ENCODE measurements at regions not wholly inside any gene's neighbourhood (a gene's known extent, or its start where the extent isn't known, plus 50 kb on each side); places are given as distances from the start of the nearest gene placed in this dataset.

GRCh38 chr18:22545066-22545760 lies 127.5 kb upstream of the CTAGE1 start:
- DNase-seq, result no peak

- DNase-seq, result no peak
Measured at GRCh38 chr18:22546905-22547570, 129.3 kb upstream of the CTAGE1 start.

- peak; percentile 68 for DNase-seq
Measured at GRCh38 chr18:22547807-22548561, 130.3 kb upstream of the CTAGE1 start.

DNA sequence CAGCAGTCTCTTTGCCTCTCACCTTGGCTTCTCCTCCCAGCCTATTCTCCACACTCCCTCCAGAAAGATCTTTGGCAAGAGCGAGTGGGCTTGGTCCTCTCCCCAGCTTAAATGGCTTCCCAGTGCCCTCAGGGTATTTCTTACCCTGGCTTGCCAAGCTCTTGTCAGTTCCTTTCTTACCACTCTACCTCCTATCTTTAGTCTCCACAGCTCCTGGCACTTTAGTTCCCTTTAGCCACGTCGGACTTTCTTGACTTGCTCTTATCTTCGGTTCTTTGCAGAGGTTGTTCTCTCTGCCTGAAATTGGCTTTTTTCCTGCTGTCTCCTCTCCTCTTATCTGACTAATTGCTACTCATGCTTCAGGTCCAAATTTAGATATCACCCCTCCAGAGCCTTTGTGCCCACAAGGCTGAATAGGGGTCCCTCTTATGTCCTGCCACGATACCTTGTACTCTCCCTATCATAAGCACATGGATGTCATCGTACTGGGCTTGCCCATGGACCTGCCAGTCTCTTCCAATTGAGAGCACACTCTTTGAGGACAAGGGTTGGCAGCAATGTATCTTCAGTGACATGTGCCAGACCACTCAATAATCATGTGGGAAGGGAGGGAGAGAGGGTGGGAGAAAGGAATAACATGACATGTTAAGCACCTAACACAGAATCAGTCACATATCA lies 131.7 kb upstream of the CTAGE1 start:
- DNase-seq, result no peak

DNA sequence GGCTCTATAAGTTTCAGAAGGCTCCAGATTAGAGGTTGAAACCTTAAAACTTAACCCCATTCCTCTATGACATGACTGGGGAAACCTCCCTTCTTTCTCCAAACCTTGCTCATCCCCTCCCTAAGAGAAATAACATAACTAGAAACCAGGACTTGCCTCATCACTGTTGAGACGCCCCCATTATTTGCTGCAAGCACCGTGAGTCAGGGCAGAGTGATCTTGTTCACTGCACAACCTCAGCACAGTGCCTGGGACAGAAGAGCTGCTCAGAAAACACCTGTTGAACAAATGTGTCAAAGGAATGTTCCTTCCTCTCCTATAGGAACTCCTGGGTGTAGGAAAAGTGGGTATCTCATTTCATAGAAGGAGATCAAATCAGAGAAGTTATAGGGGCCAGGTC lies 132.7 kb upstream of the CTAGE1 start:
- DNase-seq, result no peak

DNA sequence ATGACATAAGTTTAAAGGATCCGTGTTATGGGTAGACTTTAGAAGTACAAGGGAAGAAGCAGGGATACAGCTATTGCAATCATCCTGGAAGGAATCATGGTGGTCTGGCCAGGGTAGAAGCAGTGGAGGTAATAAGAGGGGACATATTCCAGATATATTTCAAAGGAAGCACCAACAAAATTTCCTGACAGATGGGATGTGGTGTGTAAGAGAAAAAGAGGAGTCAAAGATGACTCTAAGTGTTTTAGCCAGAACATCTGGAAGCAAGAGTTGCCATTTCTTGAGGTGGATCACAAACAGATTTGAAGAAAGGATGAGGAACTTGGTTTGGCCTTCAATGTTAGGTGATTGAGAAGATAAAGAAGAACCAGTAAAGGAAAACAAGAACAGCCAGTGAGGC lies 133.1 kb upstream of the CTAGE1 start:
- no peak for DNase-seq

DNA sequence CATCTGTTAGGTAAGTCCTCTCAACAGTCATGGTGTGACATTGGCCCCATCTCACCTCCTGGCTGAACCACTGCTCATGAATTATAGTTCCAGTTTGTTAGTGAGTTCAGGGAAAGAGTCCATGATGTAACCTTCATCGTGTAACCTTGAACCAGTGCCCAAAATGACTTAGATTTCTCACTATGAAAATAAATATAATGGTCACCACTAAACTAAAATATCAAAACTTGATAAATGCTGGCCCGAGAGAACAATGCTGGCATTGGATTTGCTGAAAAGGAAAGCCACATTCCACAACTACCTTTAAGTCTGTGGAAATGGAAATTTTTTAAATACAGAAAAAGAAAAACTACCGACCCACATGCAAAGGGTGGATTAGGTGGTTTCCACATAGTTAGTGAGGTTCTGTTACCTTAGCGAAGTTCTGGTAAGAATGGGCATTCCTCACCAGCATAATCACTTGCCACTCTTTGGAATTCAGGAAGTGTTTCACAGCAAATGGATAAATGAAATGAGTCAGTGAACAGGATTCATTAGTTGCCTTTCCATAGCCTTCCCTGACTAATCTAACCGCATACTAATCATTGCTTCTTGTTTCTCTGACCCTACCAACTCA lies 133.9 kb upstream of the CTAGE1 start:
- peak; percentile 89 for DNase-seq

GRCh38 chr18:22552254-22552653 lies 134.5 kb upstream of the CTAGE1 start:
- DNase-seq, result no peak

- no peak for DNase-seq
Measured at GRCh38 chr18:22552899-22553460, 135.3 kb upstream of the CTAGE1 start.

- peak; percentile 37 for DNase-seq
Measured at GRCh38 chr18:22556222-22557167, 138.8 kb upstream of the CTAGE1 start.

DNA sequence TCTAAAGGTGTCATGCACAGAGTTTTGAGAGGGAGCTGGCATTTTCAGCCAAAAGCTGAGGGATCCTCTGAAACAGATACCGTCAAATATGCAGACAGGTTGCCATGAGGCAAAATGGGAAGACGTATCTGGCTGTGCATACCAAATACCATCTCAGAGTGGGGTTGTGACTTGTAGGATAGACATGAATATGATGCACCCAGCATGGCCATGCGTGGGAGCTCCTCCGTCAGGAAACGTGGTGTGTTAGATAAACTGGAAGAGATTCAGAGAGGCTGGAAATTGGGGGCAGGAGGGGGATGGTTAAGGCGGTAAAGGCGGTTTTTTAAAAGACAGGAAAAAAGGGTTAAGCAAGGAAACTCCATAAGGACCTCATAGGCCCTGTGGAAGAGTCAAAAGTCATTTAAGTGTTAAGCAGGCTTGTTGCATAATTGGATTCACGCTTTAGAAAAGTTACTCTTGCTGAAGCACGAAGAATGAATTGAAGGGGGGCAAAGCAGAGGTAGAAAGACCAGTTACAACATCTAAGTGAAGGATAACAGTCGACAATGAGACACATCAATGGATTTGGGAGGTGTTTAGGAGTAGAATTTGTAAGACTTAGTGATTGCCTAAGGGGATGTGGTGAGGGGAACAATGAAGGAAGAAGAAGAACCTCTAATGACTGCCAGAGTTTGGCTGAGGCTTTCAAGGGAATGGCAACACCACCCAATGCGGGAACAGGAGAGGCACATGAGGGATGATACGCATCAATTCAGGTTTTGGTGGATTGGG lies 139.6 kb upstream of the CTAGE1 start:
- DNase-seq, result no peak

GRCh38 chr18:22558945-22559385 lies 141.2 kb upstream of the CTAGE1 start:
- peak; percentile 47 for DNase-seq

DNA sequence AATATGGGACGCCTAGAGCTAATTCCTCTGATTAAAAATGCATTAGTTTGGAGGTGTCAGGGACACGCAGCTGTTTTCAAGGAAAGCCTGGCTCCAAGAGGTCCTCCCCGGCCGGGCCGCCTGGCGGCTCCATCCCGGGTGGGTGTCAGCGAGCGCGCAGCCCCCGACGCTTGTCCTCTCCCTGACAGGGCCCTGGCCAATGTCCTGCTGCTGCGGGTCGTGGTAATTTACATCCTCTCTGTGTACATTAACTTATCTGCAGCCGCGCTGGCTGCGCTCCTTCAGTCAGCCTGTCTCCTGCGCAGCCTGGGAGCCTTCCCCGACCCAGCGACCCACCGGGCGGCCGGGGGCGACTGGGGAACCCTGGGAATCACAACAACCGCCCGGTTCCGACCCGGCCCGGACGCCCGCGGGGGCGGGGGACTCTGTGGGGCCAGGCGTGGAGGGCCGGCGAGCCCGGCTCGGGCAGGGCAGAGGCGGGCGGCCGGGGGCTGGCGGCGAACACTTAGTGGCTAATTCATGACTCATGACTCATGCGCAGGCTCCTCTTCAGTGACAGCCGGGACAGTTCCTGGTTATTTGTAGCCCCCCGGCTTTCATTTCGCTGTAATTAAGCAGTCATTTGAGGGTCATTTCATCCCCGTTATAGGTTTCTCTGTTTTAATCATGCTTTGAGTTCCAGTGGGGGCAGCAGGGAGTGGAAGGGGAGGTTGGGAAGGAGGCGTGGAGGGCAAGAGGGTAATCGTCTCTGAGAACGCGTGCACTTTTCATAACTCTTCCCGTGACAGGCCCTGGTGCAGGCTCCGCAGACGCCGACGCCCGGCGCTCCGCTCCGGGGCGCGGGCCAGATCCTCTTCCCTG lies 141.9 kb upstream of the CTAGE1 start:
- peak; percentile 62 for DNase-seq

- no peak for DNase-seq
Measured at GRCh38 chr18:22560275-22560610, 142.5 kb upstream of the CTAGE1 start.

DNA sequence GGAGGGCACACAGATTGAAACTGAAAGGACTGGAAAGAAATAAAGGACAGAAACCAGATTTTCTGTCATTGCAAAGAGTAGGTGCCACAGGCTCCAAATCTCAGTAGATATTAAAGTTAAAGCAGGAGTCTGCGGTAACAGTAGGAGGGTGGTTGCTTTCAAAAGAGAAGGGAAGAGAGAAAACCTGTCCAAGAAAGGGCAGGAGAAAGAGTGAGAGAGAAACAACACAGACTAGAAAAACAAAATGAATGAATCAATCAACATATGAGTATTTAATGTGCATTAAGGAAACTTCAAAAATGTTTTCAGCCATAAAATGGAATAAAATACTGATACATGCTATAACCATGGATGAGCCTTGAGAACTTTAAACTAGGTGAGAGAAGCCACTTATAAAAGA lies 143.1 kb upstream of the CTAGE1 start:
- no peak for DNase-seq

- DNase-seq, result peak; percentile 87
Measured at GRCh38 chr18:22563164-22563583, 145.5 kb upstream of the CTAGE1 start.

GRCh38 chr18:22564036-22564435 lies 146.3 kb upstream of the CTAGE1 start:
- DNase-seq, result peak; percentile 54

DNA sequence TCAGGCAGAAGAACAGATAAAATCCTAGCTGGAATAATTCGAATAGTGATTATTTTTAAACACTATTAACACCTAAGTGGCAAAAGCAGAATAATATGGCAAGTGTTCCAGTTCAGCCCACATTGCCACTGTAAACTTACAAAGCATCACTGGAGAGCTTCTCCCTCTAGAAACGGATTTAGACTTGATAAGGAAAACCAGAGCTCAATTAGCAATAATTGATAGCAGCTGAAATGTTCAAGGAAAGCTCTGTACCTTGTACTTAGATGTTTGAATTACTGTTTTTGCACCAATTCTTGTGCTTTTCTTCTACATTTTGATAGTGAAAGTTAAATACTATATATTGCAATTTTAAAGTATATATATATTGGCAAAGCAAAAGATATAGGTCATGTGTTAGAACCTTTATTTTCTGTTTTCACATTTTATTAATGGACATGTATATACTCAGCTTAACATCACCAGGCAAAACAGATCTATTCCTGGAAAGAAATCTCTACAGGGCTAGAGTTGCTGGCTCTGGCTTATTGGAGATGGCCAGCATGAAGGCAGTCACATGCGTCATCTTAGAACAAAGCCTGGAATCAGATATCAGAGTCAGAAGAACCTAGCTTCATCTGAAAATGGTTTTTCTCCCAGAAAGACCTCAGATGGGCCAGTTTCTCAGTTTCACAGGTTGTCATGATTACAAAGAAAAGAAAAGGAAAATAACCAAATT lies 149.1 kb upstream of the CTAGE1 start:
- DNase-seq, result no peak

DNA sequence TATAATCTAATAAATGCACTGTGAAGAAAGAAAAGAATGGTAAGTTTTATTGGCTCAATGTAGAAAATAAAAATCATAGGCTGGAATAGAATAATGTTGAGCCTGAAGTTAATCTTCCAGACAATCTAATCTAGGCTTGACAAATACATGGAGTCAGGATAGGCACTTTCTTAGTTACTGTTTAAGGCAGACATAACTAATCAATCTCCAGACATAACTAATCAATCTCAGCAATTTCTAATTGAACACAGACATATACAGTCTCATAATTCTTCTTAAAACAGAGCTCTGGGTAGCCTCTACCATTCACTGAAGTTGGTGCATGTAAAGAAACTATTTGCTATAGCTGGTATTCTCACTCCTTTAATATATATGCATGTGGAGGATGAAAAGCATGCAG lies 150.1 kb upstream of the CTAGE1 start:
- no peak for DNase-seq

All from fibroblast of skin of abdomen (primary cell).